HCT116 (cell line): ENCODE measurements at regions not wholly inside any gene's neighbourhood (a gene's known extent, or its start where the extent isn't known, plus 50 kb on each side); places are given as distances from the start of the nearest gene placed in this dataset.

Source experiments
- CTCF ChIP-seq, 3 experiments: fragments of 200-600 bp in 1 of 3; sonication (generic) in 1 of 3; IDR thresholded peaks in 2 of 3; conservative IDR thresholded peaks in 1 of 3; 2 replicates each; pipeline ENCODE4 v1.5.1; 2012 to 2017; ENCODE audit warnings: low read depth in 2 of 3, low read length in 2 of 3, antibody characterized with exemption in 1 of 3, borderline replicate concordance in 1 of 3, control low read depth in 1 of 3, mild to moderate bottlenecking in 1 of 3, mixed read lengths in 1 of 3, mixed run types in 1 of 3, moderate library complexity in 1 of 3; ENCODE audit not compliant: insufficient read depth in 1 of 3
- EZH2 ChIP-seq: fragments of 200-600 bp; sonication (generic); IDR thresholded peaks from 2 replicates; pipeline ENCODE4 v1.6.1; 2017; ENCODE audit warnings: antibody characterized with exemption, mixed run types
- POLR2A ChIP-seq: IDR thresholded peaks from 2 replicates; pipeline ENCODE4 v1.7.0; 2011; ENCODE audit warnings: borderline replicate concordance; ENCODE audit not compliant: insufficient read depth, insufficient read length; ENCODE audit errors: extremely low read depth
- POLR2AphosphoS5 ChIP-seq: IDR thresholded peaks from 2 replicates; pipeline ENCODE4 v1.6.1; 2011; ENCODE audit warnings: mild to moderate bottlenecking, low read depth, low read length, moderate library complexity
- RAD21 ChIP-seq: IDR thresholded peaks from 2 replicates; pipeline ENCODE4 v1.6.1; 2012; ENCODE audit warnings: low read depth, mild to moderate bottlenecking
- REST ChIP-seq: IDR thresholded peaks from 2 replicates; pipeline ENCODE4 v1.6.1; 2012; ENCODE audit warnings: low read depth
- SIN3A ChIP-seq: IDR thresholded peaks from 2 replicates; pipeline ENCODE4 v1.6.1; 2012; ENCODE audit warnings: low read depth
- YY1 ChIP-seq: IDR thresholded peaks from 2 replicates; pipeline ENCODE4 v1.6.1; 2011; ENCODE audit warnings: low read length, low read depth, moderate library complexity, mild to moderate bottlenecking; ENCODE audit not compliant: insufficient replicate concordance; ENCODE audit errors: extremely low read depth

DNA sequence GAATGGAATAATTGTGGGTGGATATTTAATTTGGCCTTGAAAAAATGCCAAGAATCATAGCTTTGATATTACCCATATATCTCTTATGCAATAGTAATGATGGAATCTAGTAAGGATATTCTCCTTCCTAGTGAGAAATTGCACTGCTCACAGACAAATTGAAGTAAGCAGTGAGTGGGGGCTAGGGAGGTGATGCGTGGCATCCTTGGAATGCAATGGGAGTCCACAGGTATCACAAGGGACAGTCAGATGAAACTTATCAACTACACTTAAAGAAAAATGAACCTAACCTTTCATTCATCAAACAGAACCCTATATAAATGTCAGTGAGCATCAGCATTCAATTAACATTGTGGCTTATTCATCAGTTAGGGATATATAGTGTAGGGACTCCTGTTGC, 57.8 kb downstream of the IZUMO3 start:
- no peak for TF ChIP-seq REST
- no peak for TF ChIP-seq EZH2
- no peak for TF ChIP-seq CTCF (IDR thresholded peaks at IDR 0.05 in 2 of 3, conservative IDR thresholded peaks at IDR 0.05 in 1 of 3; ENCODE audit: borderline replicate concordance in 1 of 3, insufficient read depth in 1 of 3, low read depth in 2 of 3, low read length in 2 of 3)
- TF ChIP-seq POLR2A, result no peak
- no peak for TF ChIP-seq RAD21
- TF ChIP-seq YY1, result no peak
- no peak for TF ChIP-seq POLR2AphosphoS5
- TF ChIP-seq SIN3A, result no peak
